Astrocyte (in vitro differentiated cells and primary cell): ENCODE measurements at regions not wholly inside any gene's neighbourhood (a gene's known extent, or its start where the extent isn't known, plus 50 kb on each side); places are given as distances from the start of the nearest gene placed in this dataset.

Source experiments
- DNase-seq: peaks from one replicate; pipeline ENCODE4 v3.0.0-alpha.2; 2010; ENCODE audit warnings: low read depth
- FAIRE-seq: peaks from 2 replicates; lab custom pipeline; 2011; peaks lifted over from hg19 to GRCh38; lab: Jason Lieb, UNC
- H2AFZ ChIP-seq: 2 replicates; pipeline ENCODE4 v1.6.0; 2012; ENCODE audit warnings: low read depth, low read length, inconsistent platforms
- H3K27ac ChIP-seq: 2 replicates; pipeline ENCODE4 v1.5.1; 2011; ENCODE audit warnings: low read depth, low read length, inconsistent platforms
- H3K27me3 ChIP-seq: 2 replicates; pipeline ENCODE4 v1.6.0; 2011; ENCODE audit warnings: low read length, inconsistent platforms; ENCODE audit not compliant: insufficient read depth
- H3K36me3 ChIP-seq: 2 replicates; pipeline ENCODE4 v1.5.1; 2011; ENCODE audit warnings: low read length, inconsistent platforms; ENCODE audit not compliant: insufficient read depth
- H3K4me1 ChIP-seq: 2 replicates; pipeline ENCODE4 v1.5.1; 2011; ENCODE audit warnings: low read length, inconsistent platforms; ENCODE audit not compliant: insufficient read depth
- H3K4me2 ChIP-seq: 2 replicates; pipeline ENCODE4 v1.6.0; 2012; ENCODE audit warnings: low read length, inconsistent platforms
- H3K4me3 ChIP-seq: 2 replicates; pipeline ENCODE4 v1.5.1; 2011; ENCODE audit warnings: low read depth, mild to moderate bottlenecking, low read length, inconsistent platforms; ENCODE audit not compliant: insufficient read depth
- H3K79me2 ChIP-seq: 2 replicates; pipeline ENCODE4 v1.6.0; 2012; ENCODE audit warnings: mild to moderate bottlenecking, low read length, inconsistent platforms; ENCODE audit not compliant: insufficient read depth
- H3K9ac ChIP-seq: 2 replicates; pipeline ENCODE4 v1.6.0; 2012; ENCODE audit warnings: mild to moderate bottlenecking, low read length, inconsistent platforms
- H3K9me3 ChIP-seq: 2 replicates; pipeline ENCODE4 v1.5.1; 2012; ENCODE audit warnings: low read depth, mild to moderate bottlenecking, low read length, inconsistent platforms; ENCODE audit not compliant: insufficient read depth
- H4K20me1 ChIP-seq: 2 replicates; pipeline ENCODE4 v1.6.0; 2012; ENCODE audit warnings: low read length, inconsistent platforms; ENCODE audit not compliant: insufficient read depth
- H3K27ac Mint-ChIP-seq: one replicate; pipeline ENCODE4 v1.8.0; 2021; ENCODE audit warnings: mild to moderate bottlenecking, mixed read lengths; ENCODE audit not compliant: unreplicated experiment
- H3K27me3 Mint-ChIP-seq: one replicate; pipeline ENCODE4 v1.8.0; 2021; ENCODE audit warnings: low read depth, mixed read lengths; ENCODE audit not compliant: unreplicated experiment
- H3K36me3 Mint-ChIP-seq: one replicate; pipeline ENCODE4 v1.8.0; 2021; ENCODE audit warnings: low read depth, mixed read lengths; ENCODE audit not compliant: unreplicated experiment
- H3K4me1 Mint-ChIP-seq: one replicate; pipeline ENCODE4 v1.8.0; 2021; ENCODE audit warnings: low read depth, mixed read lengths; ENCODE audit not compliant: unreplicated experiment
- H3K4me3 Mint-ChIP-seq: one replicate; pipeline ENCODE4 v1.8.0; 2021; ENCODE audit warnings: mild to moderate bottlenecking, moderate library complexity, mixed read lengths; ENCODE audit not compliant: unreplicated experiment
- H3K9me3 Mint-ChIP-seq: one replicate; pipeline ENCODE4 v1.8.0; 2021; ENCODE audit warnings: mild to moderate bottlenecking, mixed read lengths; ENCODE audit not compliant: unreplicated experiment
- EZH2 ChIP-seq: IDR thresholded peaks from 2 replicates; pipeline ENCODE4 v1.6.1; 2012; ENCODE audit warnings: mild to moderate bottlenecking, low read length, inconsistent platforms; ENCODE audit not compliant: insufficient read depth
- TF ChIP-seq, protein P1 (sequence below): IDR thresholded peaks from 2 replicates; pipeline ENCODE4 v1.5.1; 2011; ENCODE audit warnings: low read depth, mild to moderate bottlenecking, inconsistent platforms, low read length, moderate library complexity; ENCODE audit not compliant: insufficient read depth

DNA sequence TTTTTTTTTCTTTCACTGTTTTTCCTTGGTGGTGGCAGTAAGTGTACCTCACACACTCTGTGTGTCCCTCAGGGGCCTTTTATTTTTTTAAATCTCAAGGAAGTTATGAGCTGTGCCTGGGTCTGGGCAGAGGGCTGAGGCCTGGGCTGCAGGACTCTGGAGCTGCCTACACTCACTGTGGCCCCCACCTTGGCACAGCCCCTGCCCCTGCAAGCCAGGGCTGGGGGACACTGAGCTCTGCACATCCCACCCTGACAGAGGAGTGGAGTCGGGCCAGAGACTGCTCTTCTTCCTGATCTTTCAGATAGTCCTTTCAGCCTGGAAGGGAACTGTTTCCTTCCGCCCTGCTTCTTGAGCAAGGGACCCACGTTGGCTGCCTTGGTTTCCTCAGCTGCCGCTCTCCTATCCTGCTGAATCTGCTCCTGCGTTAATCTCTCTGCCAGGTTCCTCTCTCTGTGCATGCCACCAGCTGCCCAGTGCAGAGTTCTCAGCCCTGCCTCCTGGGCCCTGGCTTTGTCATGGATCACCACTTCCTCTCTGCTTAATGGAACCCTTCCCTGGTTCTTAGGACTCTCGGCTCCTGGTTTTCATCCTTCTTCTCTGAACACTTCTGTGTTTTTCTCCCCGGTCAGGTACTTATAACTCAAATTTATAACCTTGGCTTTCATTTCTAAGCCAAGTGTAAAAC, 502.3 kb downstream of the DIRAS2 start:
- H3K36me3 Mint-ChIP-seq, result no peaks in the 10 kb centered on the region
- H3K4me3 Mint-ChIP-seq, result no peak overlapping the region
- Histone ChIP-seq H4K20me1 (no peaks in the 10 kb centered on the region), H3K27ac (no peak overlapping the region), H3K27me3 (no peaks in the 10 kb centered on the region), H3K4me1 (no peaks in the 10 kb centered on the region), H3K4me2 (no peak overlapping the region), H3K9me3 (no peaks in the 10 kb centered on the region), H3K4me3 (no peak overlapping the region), H3K36me3 (no peaks in the 10 kb centered on the region), H2AFZ (no peak overlapping the region), H3K79me2 (no peaks in the 10 kb centered on the region), H3K9ac (no peak overlapping the region)
- no peak for DNase-seq
- no peak overlapping the region for H3K27ac Mint-ChIP-seq
- TF ChIP-seq EZH2, result no peak
- TF ChIP-seq, protein P1, sequence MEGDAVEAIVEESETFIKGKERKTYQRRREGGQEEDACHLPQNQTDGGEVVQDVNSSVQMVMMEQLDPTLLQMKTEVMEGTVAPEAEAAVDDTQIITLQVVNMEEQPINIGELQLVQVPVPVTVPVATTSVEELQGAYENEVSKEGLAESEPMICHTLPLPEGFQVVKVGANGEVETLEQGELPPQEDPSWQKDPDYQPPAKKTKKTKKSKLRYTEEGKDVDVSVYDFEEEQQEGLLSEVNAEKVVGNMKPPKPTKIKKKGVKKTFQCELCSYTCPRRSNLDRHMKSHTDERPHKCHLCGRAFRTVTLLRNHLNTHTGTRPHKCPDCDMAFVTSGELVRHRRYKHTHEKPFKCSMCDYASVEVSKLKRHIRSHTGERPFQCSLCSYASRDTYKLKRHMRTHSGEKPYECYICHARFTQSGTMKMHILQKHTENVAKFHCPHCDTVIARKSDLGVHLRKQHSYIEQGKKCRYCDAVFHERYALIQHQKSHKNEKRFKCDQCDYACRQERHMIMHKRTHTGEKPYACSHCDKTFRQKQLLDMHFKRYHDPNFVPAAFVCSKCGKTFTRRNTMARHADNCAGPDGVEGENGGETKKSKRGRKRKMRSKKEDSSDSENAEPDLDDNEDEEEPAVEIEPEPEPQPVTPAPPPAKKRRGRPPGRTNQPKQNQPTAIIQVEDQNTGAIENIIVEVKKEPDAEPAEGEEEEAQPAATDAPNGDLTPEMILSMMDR, result no peak
- H3K27me3 Mint-ChIP-seq, result peaks cover 3% of the 10 kb centered on the region
- H3K4me1 Mint-ChIP-seq, result no peaks in the 10 kb centered on the region
- FAIRE-seq, result no peak
- no peaks in the 10 kb centered on the region for H3K9me3 Mint-ChIP-seq

- no peak for TF ChIP-seq EZH2
- TF ChIP-seq, protein P1, result peak; percentile 60
- Histone ChIP-seq H3K4me1 (no peaks in the 10 kb centered on the region), H3K27me3 (no peaks in the 10 kb centered on the region), H2AFZ (no peak overlapping the region), H3K9ac (no peak overlapping the region), H4K20me1 (no peaks in the 10 kb centered on the region), H3K79me2 (no peaks in the 10 kb centered on the region), H3K9me3 (no peaks in the 10 kb centered on the region), H3K36me3 (no peaks in the 10 kb centered on the region), H3K4me3 (no peak overlapping the region), H3K4me2 (no peak overlapping the region), H3K27ac (no peak overlapping the region)
- Mint-ChIP-seq H3K4me1 (no peaks in the 10 kb centered on the region), H3K4me3 (no peak overlapping the region), H3K36me3 (no peaks in the 10 kb centered on the region), H3K9me3 (no peaks in the 10 kb centered on the region), H3K27me3 (peaks cover 3% of the 10 kb centered on the region), H3K27ac (no peak overlapping the region)
- no peak for FAIRE-seq
- no peak for DNase-seq
These were observed 500.9 kb downstream of the DIRAS2 start for GRCh38 chr9:90141723-90142122.

GRCh38 chr9:90142580-90142979, 500.0 kb downstream of the DIRAS2 start:
- H3K79me2 ChIP-seq, result no peaks in the 10 kb centered on the region
- no peak overlapping the region for H3K4me3 ChIP-seq
- H3K9me3 ChIP-seq, result no peaks in the 10 kb centered on the region
- no peak overlapping the region for H2AFZ ChIP-seq
- H3K27ac ChIP-seq, result no peak overlapping the region
- H3K4me2 ChIP-seq, result no peak overlapping the region
- H4K20me1 ChIP-seq, result no peaks in the 10 kb centered on the region
- peak; percentile 6 for DNase-seq
- Mint-ChIP-seq H3K4me3 (no peak overlapping the region), H3K27me3 (peaks cover 3% of the 10 kb centered on the region), H3K36me3 (no peaks in the 10 kb centered on the region), H3K27ac (no peak overlapping the region), H3K9me3 (no peaks in the 10 kb centered on the region), H3K4me1 (no peaks in the 10 kb centered on the region)
- no peak for FAIRE-seq
- H3K4me1 ChIP-seq, result no peaks in the 10 kb centered on the region
- TF ChIP-seq, protein P1, result peak; percentile 48
- no peak for TF ChIP-seq EZH2
- H3K27me3 ChIP-seq, result no peaks in the 10 kb centered on the region
- H3K9ac ChIP-seq, result no peak overlapping the region
- no peaks in the 10 kb centered on the region for H3K36me3 ChIP-seq
